Osteocyte (in vitro differentiated cells): ENCODE measurements at regions not wholly inside any gene's neighbourhood (a gene's known extent, or its start where the extent isn't known, plus 50 kb on each side); places are given as distances from the start of the nearest gene placed in this dataset.
A peak's percentile ranks its signal among the peaks of the same experiment; 100 is the strongest.

Experiments
- DNase-seq: peaks from one replicate; pipeline ENCODE4 v3.0.0; 2021; ENCODE audit warnings: mixed read lengths; ENCODE audit not compliant: unreplicated experiment; ENCODE audit errors: extremely low spot score
- H3K27ac Mint-ChIP-seq: one replicate; pipeline ENCODE4 v1.8.0; 2021; ENCODE audit warnings: mild to moderate bottlenecking, mixed read lengths; ENCODE audit not compliant: unreplicated experiment
- H3K27me3 Mint-ChIP-seq: one replicate; pipeline ENCODE4 v1.8.0; 2021; ENCODE audit warnings: mixed read lengths; ENCODE audit not compliant: unreplicated experiment
- H3K36me3 Mint-ChIP-seq: one replicate; pipeline ENCODE4 v1.8.0; 2021; ENCODE audit warnings: mixed read lengths; ENCODE audit not compliant: unreplicated experiment
- H3K4me1 Mint-ChIP-seq: one replicate; pipeline ENCODE4 v1.8.0; 2021; ENCODE audit warnings: mixed read lengths; ENCODE audit not compliant: unreplicated experiment
- H3K4me3 Mint-ChIP-seq: one replicate; pipeline ENCODE4 v1.8.0; 2021; ENCODE audit warnings: mild to moderate bottlenecking, moderate library complexity, mixed read lengths; ENCODE audit not compliant: unreplicated experiment
- H3K9me3 Mint-ChIP-seq: one replicate; pipeline ENCODE4 v1.8.0; 2021; ENCODE audit warnings: mixed read lengths; ENCODE audit not compliant: unreplicated experiment
- CTCF ChIP-seq: fragments of 200-600 bp; sonication (generic); IDR thresholded peaks from 2 replicates; pipeline ENCODE4 v1.5.0; 2021; ENCODE audit warnings: antibody characterized with exemption, mild to moderate bottlenecking, moderate library complexity

GRCh38 chr2:240215676-240216051 lies 75.2 kb upstream of the OTOS start:
- Mint-ChIP-seq H3K4me3 (no peak overlapping the region), H3K27me3 (peaks cover 18% of the 10 kb centered on the region), H3K4me1 (peaks cover 7% of the 10 kb centered on the region), H3K9me3 (no peaks in the 10 kb centered on the region), H3K36me3 (no peaks in the 10 kb centered on the region), H3K27ac (no peak overlapping the region)
- DNase-seq, result no peak
- no peak for TF ChIP-seq CTCF

- no peak for TF ChIP-seq CTCF
- peaks cover 8% of the 10 kb centered on the region for H3K4me1 Mint-ChIP-seq
- peaks cover 18% of the 10 kb centered on the region for H3K27me3 Mint-ChIP-seq
- H3K4me3 Mint-ChIP-seq, result no peak overlapping the region
- no peak overlapping the region for H3K27ac Mint-ChIP-seq
- H3K9me3 Mint-ChIP-seq, result no peaks in the 10 kb centered on the region
- peak; percentile 65 for DNase-seq
- H3K36me3 Mint-ChIP-seq, result no peaks in the 10 kb centered on the region
Measured at GRCh38 chr2:240216167-240216566, 75.7 kb upstream of the OTOS start.

GRCh38 chr2:240217431-240218301 lies 77.2 kb upstream of the OTOS start:
- Mint-ChIP-seq H3K27ac (no peak overlapping the region), H3K4me1 (peaks cover 8% of the 10 kb centered on the region), H3K4me3 (no peak overlapping the region), H3K36me3 (peaks cover 3% of the 10 kb centered on the region), H3K9me3 (peaks cover 6% of the 10 kb centered on the region), H3K27me3 (peaks cover 24% of the 10 kb centered on the region)
- TF ChIP-seq CTCF, result no peak
- DNase-seq, result peak; percentile 79

- Mint-ChIP-seq H3K4me1 (peaks cover 8% of the 10 kb centered on the region), H3K27ac (no peak overlapping the region), H3K9me3 (peaks cover 9% of the 10 kb centered on the region), H3K4me3 (no peak overlapping the region), H3K27me3 (peaks cover 41% of the 10 kb centered on the region), H3K36me3 (peaks cover 5% of the 10 kb centered on the region)
- no peak for TF ChIP-seq CTCF
- peak; percentile 64 for DNase-seq
Measured at GRCh38 chr2:240219208-240219890, 78.9 kb upstream of the OTOS start.

- Mint-ChIP-seq H3K9me3 (peaks cover 9% of the 10 kb centered on the region), H3K27me3 (peaks cover 46% of the 10 kb centered on the region), H3K27ac (no peak overlapping the region), H3K4me3 (no peak overlapping the region), H3K4me1 (peaks cover 8% of the 10 kb centered on the region), H3K36me3 (peaks cover 5% of the 10 kb centered on the region)
- peak; percentile 23 for DNase-seq
- TF ChIP-seq CTCF, result no peak
Measured at GRCh38 chr2:240220371-240220770, 79.9 kb upstream of the OTOS start.
